ENCODE measurements at regions not wholly inside any gene's neighbourhood (a gene's known extent, or its start where the extent isn't known, plus 50 kb on each side); places are given as distances from the start of the nearest gene placed in this dataset.

GRCh38 chr10:124171561-124171960, 78.2 kb upstream of the CHST15 start:
- H3K36me3 ChIP-seq (ENCODE audit: control insufficient read depth in 1 of 2, insufficient read depth in 2 of 2, low read length in 2 of 2), result no peaks in the 10 kb centered on the region
- POLR2A ChIA-PET, result no interaction called here
- H3K9me2 ChIP-seq (ENCODE audit: insufficient read depth), result no peaks in the 10 kb centered on the region
- no peak overlapping the region for H2AFZ ChIP-seq (ENCODE audit: low read depth, low read length, poor library complexity, severe bottlenecking)
- H4K20me1 ChIP-seq (ENCODE audit: insufficient read depth), result no peaks in the 10 kb centered on the region
- TF ChIP-seq EZH2phosphoT487 (IDR thresholded peaks at IDR 0.05; ENCODE audit: borderline replicate concordance) (no peak), POLR2AphosphoS5 (IDR thresholded peaks at IDR 0.05; ENCODE audit: low read depth, low read length) (no peak), SP1 (IDR thresholded peaks at IDR 0.05; ENCODE audit: low read depth) (no peak), ZBTB33 (IDR thresholded peaks at IDR 0.05; ENCODE audit: extremely low read depth, insufficient replicate concordance, low read length) (no peak), ZFX (IDR thresholded peaks at IDR 0.05) (no peak), EGR1 (IDR thresholded peaks at IDR 0.05; ENCODE audit: low read depth) (no peak), REST (IDR thresholded peaks at IDR 0.05; ENCODE audit: low read depth) (no peak), CEBPB (IDR thresholded peaks at IDR 0.05; ENCODE audit: low read depth) (no peak), YY1 (IDR thresholded peaks at IDR 0.05; ENCODE audit: extremely low read depth, insufficient replicate concordance, low read depth, low read length) (no peak), POLR2A (IDR thresholded peaks at IDR 0.05; ENCODE audit: borderline replicate concordance, extremely low read depth, insufficient read depth, insufficient read length) (no peak), CBX3 (IDR thresholded peaks at IDR 0.05; ENCODE audit: low read depth) (no peak), EZH2 (IDR thresholded peaks at IDR 0.05) (no peak), ATF3 (IDR thresholded peaks at IDR 0.05) (no peak)
- RAD21 ChIA-PET (ENCODE audit: low non-redundant PET in 1 of 2, low total read pairs in 2 of 2, uncharacterized antibody in 2 of 2, unreplicated experiment in 2 of 2), result no interaction called here
- no peaks in the 10 kb centered on the region for H3K79me2 ChIP-seq (ENCODE audit: insufficient read depth, low read length)
- H3K9me3 ChIP-seq (ENCODE audit: control insufficient read depth in 1 of 2, insufficient read depth in 1 of 2, low read depth in 1 of 2, low read length in 2 of 2), result no peaks in the 10 kb centered on the region
- DNase-seq (ENCODE audit: low read depth, low spot score) (no peak), ATAC-seq (no peak)
- no peaks in the 10 kb centered on the region for H3K4me1 ChIP-seq (ENCODE audit: control insufficient read depth in 1 of 2, insufficient read depth in 2 of 2, low read length in 2 of 2)
- CTCF ChIA-PET, result interaction anchor here (0.6 kb wide), 1 partner anchor 228 kb away, joined by 3 read pairs; no protein-coding TSS in a partner anchor
- no peak overlapping the region for H3K27ac ChIP-seq (ENCODE audit: low read depth, low read length)
- H3K4me3 ChIP-seq (replicated peaks in 1 of 2; ENCODE audit: low read depth in 1 of 2, low read length in 2 of 2), result no peak overlapping the region
- H3K27me3 ChIP-seq (ENCODE audit: insufficient read depth, low read length), result no peaks in the 10 kb centered on the region
- H3K9ac ChIP-seq (ENCODE audit: low read length), result no peak overlapping the region
- BruUV-seq (replicated peaks), result no TSS peak
- H3K4me2 ChIP-seq (ENCODE audit: low read length), result no peak overlapping the region
- intact Hi-C loops (cut with micrococcal nuclease), result no loop called here
